GM19468 (cell line): ENCODE measurements at regions not wholly inside any gene's neighbourhood (a gene's known extent, or its start where the extent isn't known, plus 50 kb on each side); places are given as distances from the start of the nearest gene placed in this dataset.
A peak's percentile ranks its signal among the peaks of the same experiment; 100 is the strongest.
"Not testable (repeated sequence)": the region's sequence is repeated elsewhere in the genome, so short reads cannot be mapped to it uniquely, and the experiment has no call there.

Experiments used
- ATAC-seq: cut with Tn5 transposase; IDR thresholded peaks from one replicate; pipeline ENCODE4 v1.9.1; 2021; ENCODE audit warnings: mild to moderate bottlenecking, moderate library complexity, moderate number of reproducible peaks; ENCODE audit not compliant: unreplicated experiment; ENCODE audit errors: extremely low read depth

GRCh38 chr2:13616616-13617015 lies 899.9 kb downstream of the TRIB2 start:
- no peak for ATAC-seq

- ATAC-seq: no peak
These were observed 911.4 kb downstream of the TRIB2 start for GRCh38 chr2:13628122-13628521.

DNA sequence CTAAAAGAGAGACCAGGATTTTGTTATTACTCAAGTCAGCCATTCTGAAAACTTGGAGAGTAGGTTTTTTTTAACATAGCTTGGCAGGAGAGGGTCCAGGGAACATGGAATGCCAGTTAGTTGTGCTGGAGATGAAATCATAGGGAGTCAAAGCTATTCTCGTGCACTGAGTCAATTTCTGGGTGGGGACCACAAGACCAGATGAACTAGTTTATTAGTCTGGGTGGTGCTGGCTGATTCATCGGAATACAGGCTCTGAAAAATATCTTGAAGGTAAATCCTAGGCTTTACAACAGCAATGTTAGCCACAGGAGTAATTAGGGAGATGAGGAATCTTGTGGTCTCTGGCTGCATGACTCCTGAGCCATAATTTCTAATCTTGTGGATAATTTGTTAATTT lies 921.4 kb downstream of the TRIB2 start:
- ATAC-seq: no peak

- no peak for ATAC-seq
These were observed 933.2 kb downstream of the TRIB2 start for GRCh38 chr2:13649918-13650317.

- ATAC-seq: no peak
These were observed 933.9 kb downstream of the TRIB2 start for GRCh38 chr2:13650586-13651180.

DNA sequence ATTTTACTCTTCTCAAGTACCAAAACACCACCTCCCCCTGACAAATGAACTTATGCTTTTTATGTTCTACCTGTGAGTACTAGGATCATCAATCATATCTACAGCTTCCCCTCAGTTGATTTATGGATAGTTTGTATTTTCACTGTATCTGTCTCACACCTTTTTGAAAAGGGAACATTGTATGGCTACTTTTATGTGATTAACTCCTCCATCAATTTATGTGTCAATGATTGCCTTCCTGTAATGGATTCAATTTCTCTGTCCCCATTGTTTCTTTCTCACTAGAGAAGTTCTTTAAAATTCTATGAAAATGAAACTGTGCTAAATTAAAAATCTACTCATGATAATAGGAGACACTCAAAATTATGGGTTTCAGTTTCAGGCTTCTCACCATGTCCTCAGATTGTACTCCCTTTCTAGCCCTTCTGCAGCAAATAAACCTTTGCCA lies 935.0 kb downstream of the TRIB2 start:
- peak; percentile 60 for ATAC-seq

GRCh38 chr2:13652531-13653313 lies 936.0 kb downstream of the TRIB2 start:
- ATAC-seq: no peak

GRCh38 chr2:13654416-13654815 lies 937.7 kb downstream of the TRIB2 start:
- ATAC-seq: no peak

DNA sequence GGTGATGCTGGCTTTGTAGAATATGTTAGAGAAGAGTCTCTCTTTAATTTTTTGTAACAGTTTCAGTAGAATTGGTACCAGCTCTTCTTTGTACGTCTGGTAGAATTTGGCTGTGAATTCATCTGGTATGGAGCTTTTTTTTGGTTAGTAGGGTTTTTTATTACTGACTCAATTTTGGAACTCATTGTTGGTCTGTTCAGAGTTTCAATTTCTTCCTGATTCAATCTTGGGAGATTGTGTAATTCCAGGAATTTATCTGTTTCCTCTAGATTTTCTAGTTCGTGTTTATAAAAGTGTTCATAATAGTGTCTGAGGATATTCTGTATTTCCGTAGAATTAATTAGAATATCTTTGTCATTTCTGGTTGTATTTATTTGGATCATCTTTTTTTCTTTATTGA lies 943.5 kb downstream of the TRIB2 start:
- no peak for ATAC-seq

GRCh38 chr2:13662055-13662454 lies 945.3 kb downstream of the TRIB2 start:
- no peak for ATAC-seq

- ATAC-seq: no peak
These were observed 950.1 kb downstream of the TRIB2 start for GRCh38 chr2:13666582-13667414.

GRCh38 chr2:13667415-13667757 lies 950.6 kb downstream of the TRIB2 start:
- no peak for ATAC-seq

GRCh38 chr2:13669607-13670006 lies 952.9 kb downstream of the TRIB2 start:
- ATAC-seq: no peak

- not testable (repeated sequence) for ATAC-seq
These were observed 957.1 kb downstream of the TRIB2 start for GRCh38 chr2:13673821-13674220.

GRCh38 chr2:13676269-13676668 lies 956.2 kb upstream of the LRATD1 start:
- no peak for ATAC-seq

GRCh38 chr2:13681936-13682335 lies 950.6 kb upstream of the LRATD1 start:
- no peak for ATAC-seq

DNA sequence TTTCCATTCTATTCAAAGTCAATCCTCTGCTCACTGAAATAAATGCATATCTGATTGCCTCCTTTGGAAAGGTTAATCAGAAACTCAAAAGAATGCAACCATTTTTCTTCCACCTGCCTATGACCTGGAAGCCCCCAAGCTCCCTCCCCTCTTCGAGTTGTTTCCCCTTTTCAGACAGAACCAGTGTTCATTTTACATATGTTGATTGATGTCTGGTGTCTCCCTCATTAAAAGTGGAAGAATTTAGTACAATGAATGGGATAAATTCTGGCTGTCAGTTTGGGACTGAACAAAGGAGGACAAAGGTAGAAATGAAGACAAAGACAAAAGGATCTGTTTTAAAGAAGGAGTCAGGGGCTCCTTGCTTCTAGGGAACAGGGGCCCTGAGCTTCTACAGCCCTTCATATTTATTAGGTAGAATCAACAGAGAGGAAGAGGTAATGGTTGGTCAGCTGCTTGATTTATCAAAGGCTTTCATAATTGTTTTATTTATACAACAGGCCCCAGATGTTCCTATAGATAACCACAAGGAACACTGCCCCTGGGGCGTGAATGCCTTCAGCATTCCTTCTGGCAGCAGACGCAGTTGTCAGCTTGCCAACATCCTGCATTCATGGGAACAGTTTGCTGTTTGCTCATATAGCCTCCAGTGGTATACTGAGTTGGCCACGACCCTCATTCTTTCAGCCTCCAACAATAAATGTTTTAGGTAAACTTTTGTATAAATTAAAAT lies 949.8 kb upstream of the LRATD1 start:
- ATAC-seq: no peak

- ATAC-seq: peak; percentile 37
These were observed 946.3 kb upstream of the LRATD1 start for GRCh38 chr2:13686262-13686661.

- ATAC-seq: no peak
These were observed 937.8 kb upstream of the LRATD1 start for GRCh38 chr2:13694673-13695072.

DNA sequence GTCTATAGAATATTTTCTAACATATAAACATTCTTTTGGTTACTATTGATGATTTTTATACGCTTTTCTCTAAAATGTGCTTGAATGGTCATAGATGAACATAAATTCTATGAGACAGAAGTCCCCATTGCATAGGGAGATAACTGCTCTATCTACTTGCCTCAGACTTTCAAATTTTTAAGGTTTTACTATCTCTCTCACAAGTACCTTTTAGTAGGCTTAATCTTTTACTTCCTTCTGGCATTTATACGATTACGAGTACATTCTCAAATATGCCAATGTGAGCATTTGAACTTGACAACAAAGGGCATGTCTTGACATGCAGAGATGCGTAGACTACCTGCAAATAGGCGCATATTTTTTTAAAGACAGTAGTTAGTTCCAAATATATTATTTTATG lies 935.9 kb upstream of the LRATD1 start:
- no peak for ATAC-seq
